ENCODE measurements at regions not wholly inside any gene's neighbourhood (a gene's known extent, or its start where the extent isn't known, plus 50 kb on each side); places are given as distances from the start of the nearest gene placed in this dataset.

DNA sequence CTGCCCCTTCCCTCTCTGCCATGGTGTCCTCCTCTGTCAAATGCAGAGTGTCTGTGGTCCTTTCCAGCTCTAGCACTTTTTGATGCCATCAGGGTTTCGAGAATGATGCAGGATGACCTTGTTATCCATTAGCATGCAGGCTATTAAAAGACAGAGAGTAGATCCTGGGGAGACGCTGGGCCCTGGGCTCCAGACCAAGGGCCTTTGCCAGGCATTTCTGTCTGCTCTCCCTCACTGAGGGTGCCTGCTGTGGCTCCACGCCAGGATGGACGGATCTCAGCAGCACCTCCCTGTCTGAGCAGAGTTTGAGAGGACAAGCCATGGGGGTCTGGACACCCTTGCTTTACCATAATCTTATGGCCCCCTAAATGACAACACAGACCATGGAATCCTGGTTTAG is 110.8 kb upstream of the CD82 start:
- TF ChIP-seq, protein P1, sequence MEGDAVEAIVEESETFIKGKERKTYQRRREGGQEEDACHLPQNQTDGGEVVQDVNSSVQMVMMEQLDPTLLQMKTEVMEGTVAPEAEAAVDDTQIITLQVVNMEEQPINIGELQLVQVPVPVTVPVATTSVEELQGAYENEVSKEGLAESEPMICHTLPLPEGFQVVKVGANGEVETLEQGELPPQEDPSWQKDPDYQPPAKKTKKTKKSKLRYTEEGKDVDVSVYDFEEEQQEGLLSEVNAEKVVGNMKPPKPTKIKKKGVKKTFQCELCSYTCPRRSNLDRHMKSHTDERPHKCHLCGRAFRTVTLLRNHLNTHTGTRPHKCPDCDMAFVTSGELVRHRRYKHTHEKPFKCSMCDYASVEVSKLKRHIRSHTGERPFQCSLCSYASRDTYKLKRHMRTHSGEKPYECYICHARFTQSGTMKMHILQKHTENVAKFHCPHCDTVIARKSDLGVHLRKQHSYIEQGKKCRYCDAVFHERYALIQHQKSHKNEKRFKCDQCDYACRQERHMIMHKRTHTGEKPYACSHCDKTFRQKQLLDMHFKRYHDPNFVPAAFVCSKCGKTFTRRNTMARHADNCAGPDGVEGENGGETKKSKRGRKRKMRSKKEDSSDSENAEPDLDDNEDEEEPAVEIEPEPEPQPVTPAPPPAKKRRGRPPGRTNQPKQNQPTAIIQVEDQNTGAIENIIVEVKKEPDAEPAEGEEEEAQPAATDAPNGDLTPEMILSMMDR (conservative IDR thresholded peaks at IDR 0.05) = no peak
- TF ChIP-seq ZFX (IDR thresholded peaks at IDR 0.05) = no peak

All from C4-2B (cell line).